Mucosa of stomach (tissue), 1 donor: ENCODE measurements at regions not wholly inside any gene's neighbourhood (a gene's known extent, or its start where the extent isn't known, plus 50 kb on each side); places are given as distances from the start of the nearest gene placed in this dataset.

Experiments
- H3K27me3 ChIP-seq: one replicate; pipeline ENCODE4 v1.7.0; 2013; ENCODE audit warnings: mild to moderate bottlenecking, low read length; ENCODE audit not compliant: control insufficient read depth, insufficient read depth
- H3K36me3 ChIP-seq: one replicate; pipeline ENCODE4 v1.7.0; 2013; ENCODE audit warnings: low read length; ENCODE audit not compliant: control insufficient read depth, insufficient read depth
- H3K4me1 ChIP-seq: one replicate; pipeline ENCODE4 v1.7.0; 2013; ENCODE audit warnings: mild to moderate bottlenecking, low read length; ENCODE audit not compliant: control insufficient read depth, insufficient read depth
- H3K4me3 ChIP-seq: one replicate; pipeline ENCODE4 v1.7.0; 2013; ENCODE audit warnings: low read length
- H3K9ac ChIP-seq: one replicate; pipeline ENCODE4 v1.7.0; 2013; ENCODE audit warnings: mild to moderate bottlenecking, low read length, moderate library complexity
- H3K9me3 ChIP-seq: one replicate; pipeline ENCODE4 v1.7.0; 2013; ENCODE audit warnings: mild to moderate bottlenecking, low read length, moderate library complexity; ENCODE audit not compliant: control insufficient read depth
- donor health status: Pancreatic carcinoma.

- Histone ChIP-seq H3K9ac (no peak overlapping the region), H3K9me3 (no peaks in the 10 kb centered on the region), H3K36me3 (no peaks in the 10 kb centered on the region), H3K4me1 (peaks cover 36% of the 10 kb centered on the region), H3K27me3 (no peaks in the 10 kb centered on the region), H3K4me3 (no peak overlapping the region)
These were observed 194.1 kb upstream of the GSE1 start for GRCh38 chr16:85418978-85419491.

GRCh38 chr16:85419503-85420408 is 193.4 kb upstream of the GSE1 start:
- no peak overlapping the region for H3K4me3 ChIP-seq
- no peaks in the 10 kb centered on the region for H3K36me3 ChIP-seq
- no peak overlapping the region for H3K9ac ChIP-seq
- H3K4me1 ChIP-seq = peaks cover 43% of the 10 kb centered on the region
- no peaks in the 10 kb centered on the region for H3K27me3 ChIP-seq
- no peaks in the 10 kb centered on the region for H3K9me3 ChIP-seq

- Histone ChIP-seq H3K9ac (no peak overlapping the region), H3K4me1 (peaks cover 50% of the 10 kb centered on the region), H3K9me3 (no peaks in the 10 kb centered on the region), H3K36me3 (no peaks in the 10 kb centered on the region), H3K27me3 (no peaks in the 10 kb centered on the region), H3K4me3 (no peak overlapping the region)
These were observed 192.4 kb upstream of the GSE1 start for GRCh38 chr16:85420501-85421337.

GRCh38 chr16:85421338-85422195 is 191.6 kb upstream of the GSE1 start:
- Histone ChIP-seq H3K4me3 (no peak overlapping the region), H3K4me1 (peaks cover 50% of the 10 kb centered on the region), H3K36me3 (no peaks in the 10 kb centered on the region), H3K9ac (peak overlapping the region; percentile 26), H3K9me3 (no peaks in the 10 kb centered on the region), H3K27me3 (no peaks in the 10 kb centered on the region)

GRCh38 chr16:85422196-85422631 is 190.9 kb upstream of the GSE1 start:
- H3K36me3 ChIP-seq = no peaks in the 10 kb centered on the region
- peaks cover 50% of the 10 kb centered on the region for H3K4me1 ChIP-seq
- no peaks in the 10 kb centered on the region for H3K27me3 ChIP-seq
- peak overlapping the region; percentile 26 for H3K9ac ChIP-seq
- H3K4me3 ChIP-seq = no peak overlapping the region
- no peaks in the 10 kb centered on the region for H3K9me3 ChIP-seq

GRCh38 chr16:85422632-85423550 is 190.2 kb upstream of the GSE1 start:
- H3K4me1 ChIP-seq = peaks cover 51% of the 10 kb centered on the region
- no peaks in the 10 kb centered on the region for H3K9me3 ChIP-seq
- H3K27me3 ChIP-seq = no peaks in the 10 kb centered on the region
- H3K4me3 ChIP-seq = no peak overlapping the region
- H3K9ac ChIP-seq = no peak overlapping the region
- H3K36me3 ChIP-seq = no peaks in the 10 kb centered on the region

GRCh38 chr16:85423631-85424030 is 189.5 kb upstream of the GSE1 start:
- Histone ChIP-seq H3K4me1 (peaks cover 55% of the 10 kb centered on the region), H3K27me3 (no peaks in the 10 kb centered on the region), H3K9ac (no peak overlapping the region), H3K36me3 (no peaks in the 10 kb centered on the region), H3K9me3 (no peaks in the 10 kb centered on the region), H3K4me3 (no peak overlapping the region)

- no peak overlapping the region for H3K9ac ChIP-seq
- no peaks in the 10 kb centered on the region for H3K36me3 ChIP-seq
- H3K27me3 ChIP-seq = peaks cover under 1% of the 10 kb centered on the region
- peaks cover 55% of the 10 kb centered on the region for H3K4me1 ChIP-seq
- no peaks in the 10 kb centered on the region for H3K9me3 ChIP-seq
- no peak overlapping the region for H3K4me3 ChIP-seq
These were observed 188.7 kb upstream of the GSE1 start for GRCh38 chr16:85424260-85425073.

GRCh38 chr16:85425074-85425662 is 188.0 kb upstream of the GSE1 start:
- Histone ChIP-seq H3K9me3 (no peaks in the 10 kb centered on the region), H3K4me1 (peaks cover 55% of the 10 kb centered on the region), H3K36me3 (no peaks in the 10 kb centered on the region), H3K27me3 (peaks cover 5% of the 10 kb centered on the region), H3K4me3 (no peak overlapping the region), H3K9ac (no peak overlapping the region)

GRCh38 chr16:85426806-85427205 is 186.3 kb upstream of the GSE1 start:
- H3K4me1 ChIP-seq = peaks cover 40% of the 10 kb centered on the region
- no peak overlapping the region for H3K4me3 ChIP-seq
- no peak overlapping the region for H3K9ac ChIP-seq

More at GRCh38 chr16:85426806-85427205, 186.3 kb upstream of the GSE1 start:
- Histone ChIP-seq H3K9me3 (no peaks in the 10 kb centered on the region), H3K36me3 (no peaks in the 10 kb centered on the region), H3K27me3 (peaks cover 5% of the 10 kb centered on the region)
